Right forelimb (tissue), 1 donor: ENCODE measurements at regions not wholly inside any gene's neighbourhood (a gene's known extent, or its start where the extent isn't known, plus 50 kb on each side); places are given as distances from the start of the nearest gene placed in this dataset.

ENCODE experiments used
- DNase-seq: peaks from one replicate; pipeline ENCODE4 v3.0.0-alpha.2; 2018

DNA sequence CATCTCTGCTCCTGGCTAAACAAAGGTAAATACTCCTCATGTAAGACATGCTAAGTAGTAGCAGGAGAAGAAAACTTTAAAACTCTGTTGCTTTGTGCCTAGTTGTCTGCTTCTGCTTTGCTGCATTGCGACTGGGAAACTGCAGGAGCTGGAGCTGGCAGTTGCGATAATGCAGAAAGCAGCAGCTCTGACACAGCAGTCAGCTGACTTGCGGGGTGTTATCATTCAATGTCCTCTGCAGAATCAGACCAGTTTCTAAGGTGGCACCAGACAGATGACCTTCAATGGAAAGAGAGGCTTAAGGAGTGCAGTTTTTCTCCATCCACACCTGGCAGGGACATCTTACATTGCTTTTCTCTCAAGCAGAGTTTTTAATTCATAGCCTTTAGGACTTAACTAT is 69.9 kb upstream of the SOX4 start:
- no peak for DNase-seq

- no peak for DNase-seq
Measured at GRCh38 chr6:21524201-21524600, 69.3 kb upstream of the SOX4 start.

DNA sequence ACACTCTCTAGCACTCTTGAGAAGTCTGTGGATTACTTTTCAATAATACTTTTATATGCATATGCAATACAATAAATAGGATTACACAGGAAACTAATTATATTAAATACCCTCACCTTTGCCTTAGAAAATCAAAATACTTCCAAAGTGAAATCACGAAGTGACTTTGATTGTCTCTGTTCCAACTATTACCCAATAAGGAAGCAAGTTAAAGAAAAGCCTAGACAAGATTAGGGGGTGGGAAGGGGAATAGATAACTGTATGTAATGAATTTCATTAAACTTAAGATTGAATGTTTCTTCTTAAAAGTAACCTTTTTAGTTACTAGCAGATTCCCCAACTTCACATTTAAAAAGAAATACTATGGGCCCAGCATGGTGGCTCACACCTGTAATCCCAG is 66.6 kb upstream of the SOX4 start:
- no peak for DNase-seq

- no peak for DNase-seq
Measured at GRCh38 chr6:21527731-21528130, 65.8 kb upstream of the SOX4 start.

- no peak for DNase-seq
Measured at GRCh38 chr6:21529431-21529830, 64.1 kb upstream of the SOX4 start.

DNA sequence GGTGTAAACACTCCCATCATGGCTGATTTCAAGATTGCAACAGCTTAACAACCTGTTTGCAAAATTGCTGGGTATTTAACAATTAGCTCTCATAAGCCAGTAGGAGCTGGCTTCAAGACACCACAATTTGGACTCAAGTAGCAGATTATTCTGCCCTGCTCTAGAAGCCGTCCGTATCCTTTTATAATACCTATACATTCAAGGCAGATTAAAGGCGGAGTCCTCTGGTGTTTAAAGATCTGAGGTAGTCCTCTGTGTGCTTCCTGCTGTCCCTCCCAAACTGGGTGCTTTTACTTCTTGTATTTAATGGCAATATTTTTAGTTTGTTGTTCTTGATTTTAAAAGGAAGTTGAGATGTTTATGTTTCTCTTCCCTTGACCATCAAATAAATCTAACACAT is 62.2 kb upstream of the SOX4 start:
- no peak for DNase-seq

GRCh38 chr6:21533678-21534077 is 59.9 kb upstream of the SOX4 start:
- DNase-seq = no peak

DNA sequence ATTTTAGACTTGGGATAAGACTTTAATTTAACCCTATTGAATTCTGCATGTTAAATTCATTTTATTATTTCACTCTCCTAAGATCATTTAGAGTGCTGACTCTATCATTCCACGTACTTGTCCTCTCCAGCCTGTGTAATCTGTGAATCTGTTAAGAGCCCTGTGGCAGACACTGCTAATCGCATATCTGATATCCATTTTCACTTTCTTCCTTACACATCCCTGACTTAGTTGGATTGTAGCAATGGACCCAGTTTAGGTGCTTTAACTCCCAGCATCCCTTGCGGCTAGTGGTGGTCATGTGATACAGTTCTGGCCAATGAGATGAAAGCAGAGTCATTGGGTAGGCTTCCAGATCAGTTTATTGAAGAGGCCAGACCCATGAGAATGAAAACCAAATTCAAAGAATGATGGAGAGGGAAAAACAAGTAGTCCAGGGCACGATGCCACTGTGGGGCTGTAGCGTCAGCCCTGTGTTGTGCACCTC is 57.2 kb upstream of the SOX4 start:
- no peak for DNase-seq

DNA sequence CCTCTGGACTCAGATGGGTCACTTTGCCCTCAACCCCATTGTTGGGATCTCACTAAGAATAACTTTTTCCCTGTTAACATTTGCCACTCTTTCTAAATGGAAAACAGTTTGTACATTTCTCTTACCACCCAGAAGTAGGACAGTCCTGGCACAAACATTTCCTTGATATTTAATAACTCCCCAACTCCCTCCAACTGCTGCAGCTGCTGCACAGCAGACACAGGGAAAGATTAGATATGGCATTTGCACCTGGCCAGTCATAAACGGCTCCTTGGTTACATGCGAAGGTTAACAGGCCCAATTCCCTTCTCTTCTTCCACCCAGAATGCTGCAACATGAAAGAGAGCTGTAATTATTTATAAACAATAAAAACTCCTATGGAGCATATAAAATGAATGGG is 55.9 kb upstream of the SOX4 start:
- DNase-seq = no peak

- DNase-seq = no peak
Measured at GRCh38 chr6:21538186-21538798, 55.3 kb upstream of the SOX4 start.

- DNase-seq = no peak
Measured at GRCh38 chr6:21539621-21540100, 53.9 kb upstream of the SOX4 start.
